MM.1S (cell line): ENCODE measurements at regions not wholly inside any gene's neighbourhood (a gene's known extent, or its start where the extent isn't known, plus 50 kb on each side); places are given as distances from the start of the nearest gene placed in this dataset.

Source experiments
- EZH2 ChIP-seq: fragments of 300-600 bp; sonication (generic); optimal IDR thresholded peaks from 2 replicates; pipeline ENCODE3; 2017; ENCODE audit warnings: low read depth, mild to moderate bottlenecking, antibody characterized with exemption, low read length, mixed read lengths
- EZH2phosphoT487 ChIP-seq: fragments of 300-600 bp; sonication (generic); IDR thresholded peaks from 2 replicates; pipeline ENCODE4 v1.6.1; 2018; ENCODE audit warnings: antibody characterized with exemption, low read length
- TF ChIP-seq, protein P1 (sequence below): fragments of 300-600 bp; sonication (generic); IDR thresholded peaks from 2 replicates; pipeline ENCODE4 v1.5.1; 2016; ENCODE audit warnings: antibody characterized with exemption, low read length, mixed read lengths

- TF ChIP-seq, protein P1, sequence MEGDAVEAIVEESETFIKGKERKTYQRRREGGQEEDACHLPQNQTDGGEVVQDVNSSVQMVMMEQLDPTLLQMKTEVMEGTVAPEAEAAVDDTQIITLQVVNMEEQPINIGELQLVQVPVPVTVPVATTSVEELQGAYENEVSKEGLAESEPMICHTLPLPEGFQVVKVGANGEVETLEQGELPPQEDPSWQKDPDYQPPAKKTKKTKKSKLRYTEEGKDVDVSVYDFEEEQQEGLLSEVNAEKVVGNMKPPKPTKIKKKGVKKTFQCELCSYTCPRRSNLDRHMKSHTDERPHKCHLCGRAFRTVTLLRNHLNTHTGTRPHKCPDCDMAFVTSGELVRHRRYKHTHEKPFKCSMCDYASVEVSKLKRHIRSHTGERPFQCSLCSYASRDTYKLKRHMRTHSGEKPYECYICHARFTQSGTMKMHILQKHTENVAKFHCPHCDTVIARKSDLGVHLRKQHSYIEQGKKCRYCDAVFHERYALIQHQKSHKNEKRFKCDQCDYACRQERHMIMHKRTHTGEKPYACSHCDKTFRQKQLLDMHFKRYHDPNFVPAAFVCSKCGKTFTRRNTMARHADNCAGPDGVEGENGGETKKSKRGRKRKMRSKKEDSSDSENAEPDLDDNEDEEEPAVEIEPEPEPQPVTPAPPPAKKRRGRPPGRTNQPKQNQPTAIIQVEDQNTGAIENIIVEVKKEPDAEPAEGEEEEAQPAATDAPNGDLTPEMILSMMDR = no peak
- no peak for TF ChIP-seq EZH2phosphoT487
- no peak for TF ChIP-seq EZH2
Observed at GRCh38 chr14:99034711-99035171, 237.3 kb downstream of the BCL11B start.
